CD4-positive, alpha-beta T cell (primary cell): ENCODE measurements at regions not wholly inside any gene's neighbourhood (a gene's known extent, or its start where the extent isn't known, plus 50 kb on each side); places are given as distances from the start of the nearest gene placed in this dataset.

Experiments
- ATAC-seq: fragments of 200-7000 bp; cut with Tn5 transposase; one replicate; pipeline ENCODE4 v1.10.0; 2022; ENCODE audit warnings: mild to moderate bottlenecking; ENCODE audit not compliant: poor library complexity
- CTCF ChIA-PET: fragments of 350-600 bp; sonication (Branson Sonifier 250); formaldehyde crosslinking; loops from one replicate; lab custom pipeline; 2021; ENCODE audit warnings: antibody characterized with exemption, inconsistent platforms; lab: Charles Lee
- POLR2A ChIA-PET: fragments of 350-600 bp; sonication (Branson Sonifier 250); formaldehyde crosslinking; loops from one replicate; lab custom pipeline; 2021; ENCODE audit warnings: antibody characterized with exemption, inconsistent platforms; lab: Charles Lee
- DNase-seq, 14 experiments: peaks; one replicate each; pipeline ENCODE4 v3.0.0-alpha.2; 2013 to 2020; ENCODE audit warnings: mixed read lengths in 2 of 14
- H3K27ac ChIP-seq, 2 donors: one replicate each; pipeline versions ENCODE4 v1.5.1 to v1.7.0; 2013; ENCODE audit warnings: low read length in 2 of 2, low read depth in 1 of 2, mild to moderate bottlenecking in 1 of 2
- H3K27me3 ChIP-seq, 2 experiments: 1 replicate in 1 of 2; 2 replicates in 1 of 2; pipeline versions ENCODE4 v1.6.1 to v1.7.0; 2013; ENCODE audit warnings: low read length in 2 of 2, control low read depth in 1 of 2, mild to moderate bottlenecking in 1 of 2, moderate library complexity in 1 of 2; ENCODE audit not compliant: insufficient read depth in 2 of 2, control insufficient read depth in 1 of 2
- H3K36me3 ChIP-seq: one replicate; pipeline ENCODE4 v1.6.1; 2013; ENCODE audit warnings: low read length, control low read depth; ENCODE audit not compliant: insufficient read depth
- H3K4me1 ChIP-seq: one replicate; pipeline ENCODE4 v1.6.1; 2013; ENCODE audit warnings: low read length, control low read depth; ENCODE audit not compliant: insufficient read depth
- H3K4me3 ChIP-seq: one replicate; pipeline ENCODE4 v1.5.1; 2013; ENCODE audit warnings: mild to moderate bottlenecking, low read length, moderate library complexity
- H3K9me3 ChIP-seq, 2 experiments: 1 replicate in 1 of 2; 2 replicates in 1 of 2; pipeline versions ENCODE4 v1.6.1 to v1.7.0; 2013; ENCODE audit warnings: low read length in 2 of 2, mild to moderate bottlenecking in 2 of 2, control low read depth in 1 of 2, moderate library complexity in 1 of 2; ENCODE audit not compliant: control insufficient read depth in 1 of 2, insufficient read depth in 1 of 2
- H3K27ac Mint-ChIP-seq: one replicate; pipeline ENCODE4 v1.8.0; 2020; ENCODE audit warnings: mixed read lengths
- H3K27me3 Mint-ChIP-seq: one replicate; pipeline ENCODE4 v1.8.0; 2021; ENCODE audit warnings: mixed read lengths
- H3K36me3 Mint-ChIP-seq: one replicate; pipeline ENCODE4 v1.8.0; 2021; ENCODE audit warnings: low read depth, mixed read lengths
- H3K4me1 Mint-ChIP-seq: one replicate; pipeline ENCODE4 v1.8.0; 2021; ENCODE audit warnings: low read depth, mixed read lengths
- H3K4me3 Mint-ChIP-seq: one replicate; pipeline ENCODE4 v1.8.0; 2020; ENCODE audit warnings: mild to moderate bottlenecking, mixed read lengths
- H3K9me3 Mint-ChIP-seq: one replicate; pipeline ENCODE4 v1.8.0; 2020; ENCODE audit warnings: mixed read lengths
- CTCF ChIP-seq: fragments of 200-600 bp; IDR thresholded peaks from one replicate; pipeline ENCODE4 v1.8.0; 2022; ENCODE audit warnings: antibody characterized with exemption, mild to moderate bottlenecking
- intact Hi-C, 2 experiments: fragments of 100-400 bp; cut with DNase I in 1 of 2; cut with micrococcal nuclease in 1 of 2; formaldehyde crosslinking; loops; one replicate each; pipeline versions ENCODE4 v1.15.1 to v1.9.0; 2023 to 2025; cut with DNase I, micrococcal nuclease

- Histone ChIP-seq H3K27me3 (no peaks in the 10 kb centered on the region), H3K36me3 (no peaks in the 10 kb centered on the region), H3K4me1 (no peaks in the 10 kb centered on the region), H3K4me3 (no peak overlapping the region), H3K9me3 (peaks cover 0 to 2% of the 10 kb centered on the region in 2 experiments), H3K27ac (no peak overlapping the region)
- Mint-ChIP-seq H3K36me3 (no peaks in the 10 kb centered on the region), H3K27ac (no peak overlapping the region), H3K4me3 (no peak overlapping the region), H3K4me1 (no peaks in the 10 kb centered on the region), H3K9me3 (no peaks in the 10 kb centered on the region), H3K27me3 (peaks cover 5% of the 10 kb centered on the region)
- TF ChIP-seq CTCF: no peak
- DNase-seq: no peak
- ChIA-PET CTCF (no interaction called here), POLR2A (no interaction called here)
- intact Hi-C loops: no loop called here
- ATAC-seq: no peak
These were observed 110.3 kb downstream of the WNT5A start for GRCh38 chr3:55376753-55377347.

- H3K9me3 ChIP-seq: peaks cover 0 to 16% of the 10 kb centered on the region in 2 experiments
- TF ChIP-seq CTCF: no peak
- Mint-ChIP-seq H3K27me3 (peaks cover 5% of the 10 kb centered on the region), H3K27ac (no peak overlapping the region), H3K4me3 (no peak overlapping the region), H3K36me3 (no peaks in the 10 kb centered on the region), H3K4me1 (no peaks in the 10 kb centered on the region), H3K9me3 (no peaks in the 10 kb centered on the region)
- no peaks in the 10 kb centered on the region for H3K36me3 ChIP-seq
- no peak overlapping the region for H3K4me3 ChIP-seq
- no peak for ATAC-seq
- intact Hi-C loops: no loop called here
- H3K4me1 ChIP-seq: no peaks in the 10 kb centered on the region
- DNase-seq: no peak
- POLR2A ChIA-PET: no interaction called here
- CTCF ChIA-PET: no interaction called here
- no peak overlapping the region for H3K27ac ChIP-seq
- no peaks in the 10 kb centered on the region for H3K27me3 ChIP-seq
These were observed 113.7 kb downstream of the WNT5A start for GRCh38 chr3:55373423-55373822.

- H3K4me1 ChIP-seq: no peaks in the 10 kb centered on the region
- ChIA-PET CTCF (no interaction called here), POLR2A (no interaction called here)
- no peaks in the 10 kb centered on the region for H3K36me3 ChIP-seq
- Mint-ChIP-seq H3K4me1 (no peaks in the 10 kb centered on the region), H3K27me3 (no peaks in the 10 kb centered on the region), H3K4me3 (no peak overlapping the region), H3K9me3 (no peaks in the 10 kb centered on the region), H3K36me3 (no peaks in the 10 kb centered on the region), H3K27ac (no peak overlapping the region)
- DNase-seq: no peak
- no peak for TF ChIP-seq CTCF
- ATAC-seq: no peak
- H3K4me3 ChIP-seq: no peak overlapping the region
- no peak overlapping the region for H3K27ac ChIP-seq
- intact Hi-C loops: no loop called here
- H3K9me3 ChIP-seq: peaks cover 0 to 16% of the 10 kb centered on the region in 2 experiments
- H3K27me3 ChIP-seq: no peaks in the 10 kb centered on the region
These were observed 116.8 kb downstream of the WNT5A start for GRCh38 chr3:55370272-55370671.
